NOMO-1 treated with dmso at 0.1 percent for 144 hours (cell line): ENCODE measurements at regions not wholly inside any gene's neighbourhood (a gene's known extent, or its start where the extent isn't known, plus 50 kb on each side); places are given as distances from the start of the nearest gene placed in this dataset.

Experiments
- DNase-seq: peaks from one replicate; lab custom pipeline; 2025; ENCODE audit not compliant: unreplicated experiment; lab: John Stamatoyannopoulos, UW

- no peak for DNase-seq
Observed at GRCh38 chr12:88251798-88252197, 109.7 kb downstream of the TMTC3 start.

GRCh38 chr12:88253371-88253978 lies 111.4 kb downstream of the TMTC3 start:
- no peak for DNase-seq

GRCh38 chr12:88255224-88255623 lies 113.1 kb downstream of the TMTC3 start:
- no peak for DNase-seq

- DNase-seq: no peak
Observed at GRCh38 chr12:88255847-88256246, 113.7 kb downstream of the TMTC3 start.

- DNase-seq: no peak
Observed at GRCh38 chr12:88258396-88258795, 116.3 kb downstream of the TMTC3 start.

GRCh38 chr12:88266806-88267360 lies 124.8 kb downstream of the TMTC3 start:
- no peak for DNase-seq

GRCh38 chr12:88267630-88268029 lies 125.5 kb downstream of the TMTC3 start:
- DNase-seq: no peak

- DNase-seq: no peak
Observed at GRCh38 chr12:88272456-88272855, 130.3 kb downstream of the TMTC3 start.

GRCh38 chr12:88273450-88273849 lies 131.3 kb downstream of the TMTC3 start:
- DNase-seq: no peak

GRCh38 chr12:88273875-88274274 lies 131.8 kb downstream of the TMTC3 start:
- no peak for DNase-seq

- DNase-seq: no peak
Observed at GRCh38 chr12:88291498-88292131, 149.5 kb downstream of the TMTC3 start.

GRCh38 chr12:88298014-88298682 lies 156.0 kb downstream of the TMTC3 start:
- DNase-seq: no peak

- DNase-seq: no peak
Observed at GRCh38 chr12:88298761-88299242, 156.7 kb downstream of the TMTC3 start.

- DNase-seq: no peak
Observed at GRCh38 chr12:88299567-88300101, 157.5 kb downstream of the TMTC3 start.

- no peak for DNase-seq
Observed at GRCh38 chr12:88300931-88301330, 158.8 kb downstream of the TMTC3 start.

- no peak for DNase-seq
Observed at GRCh38 chr12:88303335-88303734, 161.2 kb downstream of the TMTC3 start.

GRCh38 chr12:88305254-88305890 lies 163.3 kb downstream of the TMTC3 start:
- DNase-seq: no peak

GRCh38 chr12:88306471-88307069 lies 164.5 kb downstream of the TMTC3 start:
- DNase-seq: no peak

- DNase-seq: no peak
Observed at GRCh38 chr12:88307961-88308360, 165.9 kb downstream of the TMTC3 start.

GRCh38 chr12:88308825-88309224 lies 166.7 kb downstream of the TMTC3 start:
- no peak for DNase-seq

GRCh38 chr12:88309546-88309945 lies 167.4 kb downstream of the TMTC3 start:
- DNase-seq: no peak
